HPDE6-E6E7 (cell line): ENCODE measurements at regions not wholly inside any gene's neighbourhood (a gene's known extent, or its start where the extent isn't known, plus 50 kb on each side); places are given as distances from the start of the nearest gene placed in this dataset.
A peak's percentile ranks its signal among the peaks of the same experiment; 100 is the strongest.
"Not testable (repeated sequence)": the region's sequence is repeated elsewhere in the genome, so short reads cannot be mapped to it uniquely, and the experiment has no call there.

Experiments used
- DNase-seq: peaks from one replicate; pipeline ENCODE4 v3.0.0; 2011; ENCODE audit warnings: missing footprints; ENCODE audit errors: extremely low spot score

DNA sequence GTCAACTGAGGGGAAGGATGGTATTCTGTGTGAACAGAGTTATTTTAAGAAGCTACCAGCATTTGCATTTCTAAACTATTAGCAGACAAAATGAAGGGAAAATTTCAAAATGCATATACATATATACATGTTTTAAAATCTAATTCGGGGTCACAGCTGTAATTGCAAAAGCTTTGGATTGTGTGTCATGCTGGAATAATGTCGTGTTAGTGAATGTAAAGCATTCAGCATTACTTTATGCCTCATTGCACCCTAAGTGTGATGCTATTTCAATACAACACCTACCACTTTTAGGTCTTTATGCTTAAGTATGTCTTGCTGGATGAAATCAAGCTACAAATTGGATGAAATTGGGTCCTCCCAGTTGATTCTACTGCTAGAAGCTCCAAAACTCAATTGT is 687.6 kb upstream of the MEF2C start:
- no peak for DNase-seq

DNA sequence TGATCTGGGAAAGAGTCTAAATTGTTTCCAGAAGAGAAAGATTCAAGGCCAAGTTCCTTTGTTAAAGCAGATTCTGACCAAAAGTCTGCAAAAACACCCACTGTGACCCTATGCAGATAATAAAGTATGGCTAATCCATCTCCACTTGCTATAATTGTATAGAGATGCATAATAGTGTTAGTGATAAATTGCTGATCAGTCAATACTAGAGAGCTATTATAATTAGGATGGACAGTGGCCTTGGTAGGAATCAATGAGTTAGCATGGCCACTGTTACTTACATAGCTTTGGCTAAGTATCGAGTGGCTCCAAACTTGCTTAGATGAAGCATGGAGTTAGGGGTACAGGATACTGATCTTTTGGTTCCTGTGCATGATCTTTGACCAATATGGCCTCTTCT is 683.4 kb upstream of the MEF2C start:
- no peak for DNase-seq

DNA sequence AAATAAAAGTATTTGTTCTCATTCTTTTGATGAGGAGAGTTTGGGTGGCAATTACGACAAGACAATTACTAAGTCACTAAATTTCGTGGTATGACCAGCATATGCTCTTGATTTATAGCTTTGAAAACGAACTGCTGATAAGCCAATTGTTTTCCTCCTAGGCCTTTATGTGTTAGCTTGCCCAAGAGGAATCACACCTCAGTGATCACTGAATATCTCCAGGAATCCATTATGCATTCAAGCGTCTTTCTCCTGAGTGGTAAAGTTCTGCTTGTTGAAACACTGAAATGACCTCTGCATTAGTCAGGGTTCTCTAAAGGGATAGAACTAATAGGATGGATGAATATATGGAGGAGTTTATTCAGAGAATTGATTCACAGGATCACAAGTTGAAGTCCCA is 677.7 kb upstream of the MEF2C start:
- DNase-seq: no peak

DNA sequence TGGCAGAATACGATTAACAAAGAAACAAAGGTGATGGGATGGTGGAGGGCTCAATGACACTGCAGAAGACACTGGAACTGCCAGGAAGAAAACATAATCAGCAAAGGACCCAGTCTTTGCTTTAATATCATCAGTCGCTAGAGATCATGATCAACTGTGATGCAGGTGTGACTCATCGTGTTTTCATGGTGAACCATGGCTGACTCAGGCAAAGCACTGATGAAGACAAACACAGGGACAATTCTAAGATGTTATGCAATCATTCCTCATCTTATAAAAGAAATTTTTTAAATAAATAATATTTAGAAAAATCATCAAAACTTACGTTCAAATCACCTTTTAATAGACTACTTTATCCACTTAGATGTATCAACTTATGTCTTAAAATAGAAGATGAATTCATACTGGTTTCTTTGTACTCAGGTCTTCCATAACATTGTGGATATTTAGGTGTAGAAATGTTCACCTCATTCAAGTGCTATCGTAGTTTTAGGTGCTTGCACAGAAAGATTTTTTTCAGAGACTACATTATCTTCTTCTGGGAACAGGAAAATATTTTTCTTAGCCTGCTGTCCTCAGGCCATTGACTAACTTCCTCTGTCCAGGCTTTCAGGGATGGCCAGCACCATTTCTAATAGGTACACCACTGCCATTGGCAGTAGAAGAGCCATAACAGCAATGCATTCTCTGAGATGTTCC is 673.4 kb upstream of the MEF2C start:
- peak; percentile 88 for DNase-seq

DNA sequence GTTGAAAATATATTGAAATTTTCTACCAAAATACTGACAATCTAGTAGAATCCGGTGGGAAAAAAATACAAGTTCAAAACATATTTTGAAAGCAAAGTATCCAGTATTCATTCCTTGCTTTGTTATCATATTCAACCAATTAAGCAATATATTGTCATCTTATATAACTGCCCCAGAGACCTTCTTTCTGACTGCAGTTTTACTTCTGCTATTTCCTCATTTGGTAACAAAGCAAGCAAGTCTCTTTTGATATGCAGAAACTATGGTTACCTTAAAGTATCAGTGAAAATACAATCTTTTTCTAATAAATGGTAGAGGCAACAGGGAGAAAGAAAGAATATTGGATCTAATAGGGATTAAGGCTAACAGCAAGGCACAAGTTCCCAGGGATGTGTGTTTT is 663.7 kb upstream of the MEF2C start:
- no peak for DNase-seq

DNA sequence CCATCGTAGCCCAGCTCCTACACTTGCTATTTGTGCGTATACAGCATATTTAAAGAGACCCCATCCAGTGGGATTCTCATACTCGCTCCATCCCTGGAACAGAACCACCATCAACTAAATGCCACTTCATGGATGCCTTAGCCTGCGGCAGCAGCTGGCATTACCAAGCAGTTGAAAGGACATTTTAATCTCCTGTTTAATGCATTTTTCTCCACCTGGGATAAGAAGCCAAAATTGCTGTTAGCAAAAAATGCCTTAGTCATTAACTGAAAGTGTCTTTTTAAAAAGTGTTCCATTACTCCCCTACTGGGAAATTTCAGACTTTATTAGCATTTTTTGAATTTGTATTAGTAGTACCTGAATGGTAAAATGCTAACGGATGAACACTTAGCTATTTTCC is 662.6 kb upstream of the MEF2C start:
- no peak for DNase-seq

DNA sequence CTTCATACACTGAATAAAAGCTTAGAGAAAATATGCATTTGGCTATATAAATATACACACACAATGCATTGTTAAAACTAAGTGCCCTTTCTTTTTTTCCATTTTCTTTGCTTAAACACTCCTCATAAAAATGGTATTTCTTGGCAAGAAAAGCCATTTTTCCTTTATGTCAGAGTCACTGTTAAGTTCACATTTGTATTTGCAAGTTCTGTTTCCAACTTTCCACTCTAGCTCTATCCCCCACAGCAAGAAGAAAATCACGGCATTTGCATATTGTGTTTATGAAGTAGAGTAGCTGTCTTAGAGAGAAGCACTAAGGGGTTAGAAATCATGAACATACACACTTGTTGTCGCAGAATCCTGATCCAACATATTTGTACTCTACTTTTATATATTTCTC is 662.1 kb upstream of the MEF2C start:
- no peak for DNase-seq

DNA sequence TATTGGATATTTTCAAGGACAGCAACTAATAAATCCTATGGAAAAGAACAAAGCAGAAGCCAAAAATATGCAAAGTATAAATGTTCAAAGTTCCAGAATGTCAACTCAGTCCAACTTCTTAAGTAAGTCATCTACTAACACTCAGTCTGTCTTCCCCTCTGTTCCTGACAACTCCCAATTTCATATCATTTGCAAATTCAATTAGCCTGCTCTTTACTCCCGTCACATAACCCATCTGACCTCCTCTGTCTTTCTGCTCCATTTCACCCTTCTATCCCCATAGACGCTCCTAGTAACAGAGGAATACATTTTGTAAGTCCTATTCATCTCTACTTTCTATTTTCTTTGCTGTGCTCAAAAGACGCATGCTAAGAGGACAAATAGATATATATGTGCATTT is 659.8 kb upstream of the MEF2C start:
- no peak for DNase-seq

DNA sequence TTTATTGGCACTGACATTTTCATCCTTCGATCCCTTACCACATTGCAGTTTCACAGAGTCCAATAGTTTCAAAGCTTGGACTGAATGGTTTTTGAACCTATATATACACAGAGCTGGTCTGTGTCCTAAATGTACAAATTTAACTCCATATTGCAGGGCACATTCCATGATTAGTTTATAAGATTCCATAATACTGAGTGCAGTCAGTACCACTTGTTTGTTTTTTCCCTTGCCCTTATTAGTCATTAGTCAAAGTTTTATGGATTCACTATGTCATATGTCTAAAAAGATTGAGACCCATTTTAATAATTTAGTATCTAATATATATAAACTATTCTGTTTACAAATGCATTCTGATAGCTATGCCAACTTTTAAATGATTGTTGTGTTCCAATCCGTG is 654.8 kb upstream of the MEF2C start:
- DNase-seq: no peak

DNA sequence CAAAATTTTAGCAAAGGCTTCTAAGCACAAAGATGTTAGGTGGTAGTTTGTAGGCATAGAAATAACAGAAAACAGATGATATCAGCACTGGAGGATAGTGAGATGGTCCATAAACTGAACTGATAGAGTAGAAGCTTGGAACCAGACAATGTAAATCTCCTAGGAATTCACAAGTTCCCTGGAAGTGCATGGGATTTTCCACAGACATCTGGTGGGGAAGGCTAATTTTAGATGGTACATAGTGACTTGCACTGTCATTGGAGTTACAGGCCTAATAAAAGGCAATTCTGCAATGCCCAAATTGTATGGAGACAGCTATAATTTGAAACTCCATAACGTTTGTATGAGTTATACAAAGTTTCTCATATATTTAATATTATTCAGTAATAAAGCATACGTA is 653.0 kb upstream of the MEF2C start:
- no peak for DNase-seq

DNA sequence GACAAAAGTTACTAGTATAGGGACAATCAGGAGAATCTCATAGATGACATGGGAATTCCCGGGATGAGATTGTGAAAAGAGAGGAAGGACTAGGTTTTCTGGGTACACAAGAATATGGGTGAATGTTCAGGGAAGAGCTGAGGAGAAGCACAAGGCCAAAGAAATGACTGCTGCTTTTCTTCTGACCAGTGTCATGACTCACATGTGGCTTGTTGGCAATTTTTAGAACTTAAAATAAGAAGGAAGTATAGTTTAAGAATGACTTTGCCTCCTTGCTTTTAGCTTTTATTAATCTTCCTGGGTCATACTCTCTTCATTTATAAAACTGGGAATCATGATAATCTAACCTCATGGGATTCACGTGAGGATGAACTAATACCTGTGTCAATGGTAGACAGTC is 652.4 kb upstream of the MEF2C start:
- no peak for DNase-seq

DNA sequence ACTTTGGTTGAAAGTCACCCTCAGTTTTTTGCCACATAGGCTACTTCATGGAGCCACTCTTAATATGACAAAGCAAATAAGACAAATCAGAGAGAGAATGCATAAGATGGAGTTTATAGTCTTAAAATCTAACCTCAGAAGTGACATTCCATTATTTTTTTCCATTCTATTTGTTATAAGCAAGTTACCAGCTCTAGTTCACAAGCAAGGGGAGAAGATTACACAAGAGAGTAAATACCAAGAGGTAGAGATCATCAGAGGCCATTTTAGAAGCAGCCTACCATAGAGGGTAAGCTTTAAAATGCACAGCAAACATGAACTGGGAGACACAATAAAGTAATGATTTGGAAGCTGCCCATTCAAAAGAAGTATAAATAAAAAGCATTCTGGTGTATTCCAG is 651.3 kb upstream of the MEF2C start:
- no peak for DNase-seq

DNA sequence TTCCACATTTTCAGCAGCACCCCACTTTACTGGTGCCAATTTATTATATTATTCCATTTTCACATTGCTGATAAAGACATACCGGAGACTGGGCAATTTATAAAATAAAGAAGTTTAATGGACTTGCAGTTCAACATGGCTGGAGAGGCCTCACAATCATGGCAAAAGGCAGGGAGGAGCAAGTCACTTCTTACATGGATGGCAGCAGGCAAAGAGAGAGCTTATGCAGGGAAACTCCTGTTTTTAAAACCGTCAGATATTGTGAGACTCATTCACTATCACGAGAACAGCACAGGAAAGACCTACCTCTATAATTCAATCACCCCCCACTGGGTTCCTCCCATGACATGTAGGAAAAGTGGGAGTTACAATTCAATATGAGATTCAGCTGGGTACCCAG is 641.8 kb upstream of the MEF2C start:
- no peak for DNase-seq

DNA sequence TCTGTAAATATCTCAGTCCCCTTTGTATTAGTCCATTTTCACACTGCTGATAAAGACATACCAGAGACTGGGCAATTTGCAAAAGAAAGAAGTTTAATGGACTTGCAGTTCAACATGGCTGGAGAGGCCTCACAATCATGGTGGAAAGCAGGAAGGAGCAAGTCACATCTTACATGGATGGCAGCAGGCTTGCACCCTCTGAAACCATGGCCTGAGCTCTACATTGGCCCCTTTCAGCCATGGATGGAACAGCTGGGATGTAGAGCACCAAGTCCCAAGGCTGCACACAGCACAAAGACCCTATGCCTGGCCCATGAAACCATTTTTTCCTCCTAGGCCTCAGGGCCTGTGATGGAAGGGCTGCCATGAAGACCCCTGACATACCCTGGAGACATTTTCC is 640.9 kb upstream of the MEF2C start:
- not testable (repeated sequence) for DNase-seq

DNA sequence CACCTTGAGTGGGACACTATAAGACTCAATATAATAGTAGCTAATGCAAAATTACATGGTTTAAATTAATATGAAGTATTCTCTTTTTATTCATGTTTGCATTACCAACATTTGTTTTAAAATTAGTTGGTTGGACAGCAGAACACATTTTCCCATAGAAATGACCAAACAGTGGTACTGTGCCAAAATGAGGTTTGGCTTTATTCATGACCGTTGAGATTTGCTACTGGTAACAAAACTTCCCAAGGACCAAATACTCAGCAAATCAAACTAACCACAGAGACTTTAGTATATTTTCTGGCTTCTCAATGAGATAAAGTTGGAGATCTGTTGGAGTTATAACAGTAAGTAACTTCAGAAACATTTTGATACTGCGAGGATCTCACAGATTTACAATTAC is 637.8 kb upstream of the MEF2C start:
- DNase-seq: no peak

DNA sequence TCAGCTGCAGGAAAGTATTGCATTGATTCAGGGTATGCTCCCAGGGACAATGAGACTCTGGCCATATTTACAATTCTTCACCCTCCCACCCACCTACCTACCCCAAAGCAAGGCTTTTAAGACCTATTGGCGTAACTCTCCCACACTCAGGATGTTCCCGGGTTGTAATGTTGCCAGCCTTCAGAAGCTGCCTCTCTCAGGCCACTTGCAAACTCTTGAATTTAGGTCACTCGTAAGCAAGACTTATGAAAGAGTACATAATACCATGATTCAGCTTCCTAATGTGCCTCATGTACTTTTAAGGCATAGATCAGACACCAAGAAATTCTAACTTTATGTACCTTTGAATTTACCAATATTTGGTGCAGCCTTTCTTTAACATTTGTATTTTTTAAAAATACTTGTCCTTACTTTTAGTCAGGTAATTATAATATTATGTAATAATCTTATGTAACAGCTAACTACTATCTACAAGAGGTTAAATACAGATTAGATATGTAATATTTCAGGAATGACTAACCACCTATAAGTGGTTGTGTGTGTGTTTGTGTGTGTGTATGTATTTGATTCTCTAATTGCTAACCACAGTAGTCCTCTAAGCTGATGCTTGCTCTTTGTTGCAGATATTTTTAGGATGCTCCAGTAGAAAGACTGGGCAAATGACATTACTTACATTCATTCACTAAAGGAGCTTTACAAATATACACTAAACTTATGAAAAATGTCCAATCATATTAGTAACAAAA is 630.5 kb upstream of the MEF2C start:
- DNase-seq: no peak

DNA sequence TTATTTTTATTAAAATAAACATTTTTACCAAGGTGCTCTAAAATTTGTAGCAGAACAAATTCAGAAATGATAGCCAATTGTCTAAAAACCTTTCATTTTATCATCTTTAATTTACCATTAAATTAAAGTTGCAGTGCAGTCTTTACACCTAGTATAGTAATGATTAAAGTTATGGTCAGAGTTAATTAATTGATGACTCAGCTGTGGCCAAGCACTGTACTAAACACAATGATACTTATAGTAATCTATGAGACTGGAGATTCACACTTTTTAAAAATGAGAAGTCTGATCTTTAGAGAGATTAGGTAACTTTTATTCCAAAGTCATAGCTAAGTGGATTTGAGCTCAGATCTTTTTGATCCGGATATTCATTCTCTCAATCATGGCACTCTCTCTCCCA is 621.1 kb upstream of the MEF2C start:
- DNase-seq: no peak

DNA sequence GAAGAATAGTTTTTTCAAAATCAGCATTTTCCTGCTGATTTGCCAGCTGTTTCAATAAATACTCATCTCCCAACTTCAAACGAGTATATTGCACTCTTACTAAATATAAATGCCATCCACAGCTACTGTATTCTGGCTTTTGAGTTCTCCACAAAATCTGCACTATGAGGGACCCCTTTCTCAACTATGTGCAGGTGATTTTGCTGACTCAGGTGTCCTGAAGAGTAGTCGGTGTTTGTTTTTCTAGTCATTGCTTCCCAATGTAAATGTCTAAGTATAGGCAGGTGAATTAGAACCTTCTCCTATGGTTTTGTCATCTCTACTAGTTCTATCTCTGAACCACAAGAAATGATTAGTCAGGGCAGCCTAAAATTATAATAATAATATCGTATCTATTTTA is 616.8 kb upstream of the MEF2C start:
- no peak for DNase-seq

DNA sequence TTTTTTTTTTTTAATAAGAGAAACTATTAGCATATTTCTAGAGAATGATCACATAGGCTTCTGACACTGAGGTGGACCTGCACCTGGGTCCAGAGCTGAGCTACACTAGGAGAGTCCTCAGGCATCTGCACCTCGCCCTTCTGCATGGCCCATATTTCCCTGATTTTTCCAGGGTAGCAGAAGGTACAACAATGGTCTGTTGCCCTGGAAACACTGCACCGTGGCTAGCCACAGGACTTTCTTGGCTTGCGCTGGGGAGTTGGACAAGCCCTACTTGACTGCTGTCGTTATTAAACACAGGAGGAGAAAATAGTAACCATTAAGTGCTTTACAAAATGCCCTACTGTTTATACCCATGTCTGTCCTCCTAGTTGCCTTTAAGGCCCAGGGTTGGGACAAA is 615.7 kb upstream of the MEF2C start:
- DNase-seq: no peak

DNA sequence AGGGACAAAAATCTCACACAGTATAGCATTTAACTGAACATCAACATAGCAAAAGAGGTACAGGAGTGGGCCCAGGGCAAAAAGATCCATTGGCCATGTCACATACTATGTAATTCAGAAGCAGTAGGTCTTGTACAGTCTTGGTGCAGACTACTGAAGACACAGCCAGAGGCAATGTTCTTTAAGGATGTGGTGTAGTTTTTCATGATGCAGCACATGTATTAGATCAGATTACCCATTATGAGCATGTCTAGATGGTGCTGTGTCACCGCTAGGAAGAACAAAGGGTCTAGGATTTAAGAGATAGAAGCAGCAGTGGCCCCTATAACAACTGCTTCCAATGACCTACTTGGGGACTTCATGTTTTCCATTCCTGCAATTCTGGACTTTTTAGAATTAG is 610.4 kb upstream of the MEF2C start:
- no peak for DNase-seq

DNA sequence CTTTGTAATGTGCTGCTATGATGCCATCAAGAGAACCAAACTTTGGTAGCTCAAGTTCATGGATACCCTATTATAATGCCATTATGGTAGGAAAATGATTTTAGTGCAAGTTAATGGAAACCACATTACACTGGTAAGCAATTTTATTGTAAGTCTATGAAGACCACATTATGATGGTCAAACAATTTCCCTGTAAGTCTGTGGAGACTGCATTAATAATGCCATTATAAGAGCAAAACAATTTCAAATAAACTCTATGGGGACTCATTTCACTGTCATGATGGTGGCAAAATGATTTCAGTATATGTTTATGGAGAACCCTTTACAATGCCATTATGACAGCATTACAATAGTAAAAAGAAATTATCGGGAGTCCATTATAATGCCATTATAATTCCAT is 602.0 kb upstream of the MEF2C start:
- no peak for DNase-seq

DNA sequence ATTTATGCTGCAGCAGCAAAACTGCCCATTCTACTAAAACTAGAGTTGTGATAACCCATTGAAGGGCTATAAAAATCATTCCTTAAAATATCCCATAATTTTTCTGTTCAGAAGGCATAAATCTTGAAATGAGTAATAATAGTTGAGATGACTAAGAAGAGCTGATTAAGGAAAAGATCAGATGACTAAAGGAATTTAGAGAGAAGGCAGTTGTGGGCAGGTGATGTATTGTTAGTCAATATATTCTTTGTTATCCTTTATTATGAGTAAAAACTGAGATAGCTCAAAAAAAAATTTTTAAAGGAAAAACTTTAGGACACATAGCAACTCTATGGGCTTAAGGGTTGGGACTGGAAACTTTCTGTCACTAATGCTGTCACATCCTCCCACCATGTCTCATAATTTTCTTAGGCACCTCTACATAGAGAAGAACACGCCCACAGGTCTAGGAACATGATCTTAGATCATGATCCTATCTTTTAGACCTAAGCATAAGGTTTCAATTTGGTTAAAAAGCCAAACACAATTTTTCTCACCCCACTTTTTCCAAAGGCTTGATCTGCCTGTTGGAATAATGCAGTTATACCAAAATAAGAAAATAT is 597.5 kb upstream of the MEF2C start:
- no peak for DNase-seq

DNA sequence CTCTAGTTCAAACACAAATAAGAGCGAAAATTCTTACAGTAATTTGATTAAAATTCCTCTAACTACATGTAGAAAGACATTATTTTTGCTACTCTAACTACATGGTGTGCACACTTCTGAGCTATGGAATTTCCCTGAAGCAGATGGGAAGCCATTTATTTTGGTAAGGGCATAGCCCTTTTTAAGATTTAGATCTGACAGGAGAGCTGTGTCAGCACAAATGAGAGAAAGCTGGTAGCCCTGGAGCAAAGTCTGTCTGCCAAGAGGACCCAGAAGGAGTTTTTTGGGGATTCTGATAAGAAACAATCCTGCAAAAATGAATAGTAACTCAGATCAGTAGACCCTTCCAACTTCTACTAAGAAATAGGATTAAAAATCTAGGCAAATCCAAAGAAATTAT is 595.9 kb upstream of the MEF2C start:
- DNase-seq: no peak
